ENCODE measurements at regions not wholly inside any gene's neighbourhood (a gene's known extent, or its start where the extent isn't known, plus 50 kb on each side); places are given as distances from the start of the nearest gene placed in this dataset.
"Not testable (repeated sequence)": the region's sequence is repeated elsewhere in the genome, so short reads cannot be mapped to it uniquely, and the experiment has no call there.

DNA sequence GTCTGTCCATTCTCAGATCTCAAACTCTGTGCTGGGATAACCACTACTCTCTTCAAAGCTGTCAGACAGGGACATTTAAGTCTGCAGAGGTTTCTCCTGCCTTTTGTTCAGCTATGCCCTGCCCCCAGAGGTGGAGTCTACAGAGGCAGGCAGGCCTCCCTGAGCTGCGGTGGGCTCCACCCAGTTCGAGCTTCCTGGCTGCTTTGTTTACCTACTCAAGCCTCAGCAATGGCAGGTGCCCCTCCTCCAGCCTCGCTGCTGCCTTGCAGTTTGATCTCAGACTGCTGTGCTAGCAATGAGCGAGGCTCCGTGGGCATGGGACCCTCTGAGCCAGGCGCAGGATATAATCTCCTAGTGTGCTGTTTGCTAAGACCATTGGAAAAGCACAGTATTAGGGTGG lies 53.1 kb upstream of the HUNK start:
- DNase-seq: not testable (repeated sequence)

DNA sequence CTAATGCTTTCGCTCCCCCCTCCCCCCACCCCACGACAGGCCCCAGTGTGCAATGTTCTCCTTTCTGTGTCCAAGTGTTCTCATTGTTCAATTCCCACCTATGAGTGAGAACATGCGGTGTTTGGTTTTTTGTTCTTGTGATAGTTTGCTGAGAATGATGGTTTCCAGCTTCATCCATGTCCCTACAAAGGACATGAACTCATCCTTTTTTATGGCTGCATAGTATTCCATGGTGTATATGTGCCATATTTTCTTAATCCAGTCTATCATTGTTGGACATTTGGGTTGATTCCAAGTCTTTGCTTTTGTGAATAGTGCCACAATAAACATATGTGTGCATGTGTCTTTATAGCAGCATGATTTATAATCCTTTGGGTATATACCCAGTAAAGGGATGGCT lies 58.5 kb upstream of the HUNK start:
- DNase-seq: not testable (repeated sequence)

DNA sequence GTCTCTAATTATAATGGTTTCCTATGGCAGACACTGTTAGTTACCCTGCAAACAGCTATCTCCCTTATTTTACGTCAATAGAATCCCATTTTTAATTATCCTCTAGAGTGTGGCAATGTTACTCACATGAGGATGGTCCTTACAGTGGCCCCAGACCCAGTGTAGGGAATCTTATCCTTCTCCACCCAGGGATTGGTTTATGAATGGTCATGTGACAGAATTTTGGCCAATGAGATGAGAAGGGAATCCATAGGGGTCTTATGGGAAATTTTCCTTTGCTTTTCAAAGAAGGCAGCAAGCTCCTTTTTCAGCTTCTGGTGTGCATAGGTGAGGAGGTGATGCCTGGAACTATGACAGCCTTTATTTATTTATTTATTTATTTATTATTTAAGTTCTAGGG lies 59.0 kb upstream of the HUNK start:
- no peak for DNase-seq

DNA sequence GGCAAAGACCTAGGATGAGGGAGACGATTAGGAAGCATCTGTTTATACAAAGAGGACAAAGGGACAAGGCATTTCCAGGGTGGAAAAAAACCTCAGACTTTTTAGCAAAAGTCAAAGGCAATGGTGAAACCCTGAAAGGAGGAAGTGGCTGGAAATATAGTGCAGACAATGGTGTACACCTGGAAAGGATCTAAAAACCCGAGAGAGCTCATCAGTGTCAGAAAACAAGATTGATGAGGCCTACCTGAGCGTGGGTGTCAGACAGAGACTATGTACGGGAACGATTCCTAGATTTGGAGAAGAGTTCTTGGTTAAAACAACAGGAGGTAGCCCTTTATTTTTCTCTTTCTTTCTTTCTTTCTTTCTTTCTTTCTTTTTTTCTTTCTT lies 68.8 kb upstream of the HUNK start:
- DNase-seq: no peak

DNA sequence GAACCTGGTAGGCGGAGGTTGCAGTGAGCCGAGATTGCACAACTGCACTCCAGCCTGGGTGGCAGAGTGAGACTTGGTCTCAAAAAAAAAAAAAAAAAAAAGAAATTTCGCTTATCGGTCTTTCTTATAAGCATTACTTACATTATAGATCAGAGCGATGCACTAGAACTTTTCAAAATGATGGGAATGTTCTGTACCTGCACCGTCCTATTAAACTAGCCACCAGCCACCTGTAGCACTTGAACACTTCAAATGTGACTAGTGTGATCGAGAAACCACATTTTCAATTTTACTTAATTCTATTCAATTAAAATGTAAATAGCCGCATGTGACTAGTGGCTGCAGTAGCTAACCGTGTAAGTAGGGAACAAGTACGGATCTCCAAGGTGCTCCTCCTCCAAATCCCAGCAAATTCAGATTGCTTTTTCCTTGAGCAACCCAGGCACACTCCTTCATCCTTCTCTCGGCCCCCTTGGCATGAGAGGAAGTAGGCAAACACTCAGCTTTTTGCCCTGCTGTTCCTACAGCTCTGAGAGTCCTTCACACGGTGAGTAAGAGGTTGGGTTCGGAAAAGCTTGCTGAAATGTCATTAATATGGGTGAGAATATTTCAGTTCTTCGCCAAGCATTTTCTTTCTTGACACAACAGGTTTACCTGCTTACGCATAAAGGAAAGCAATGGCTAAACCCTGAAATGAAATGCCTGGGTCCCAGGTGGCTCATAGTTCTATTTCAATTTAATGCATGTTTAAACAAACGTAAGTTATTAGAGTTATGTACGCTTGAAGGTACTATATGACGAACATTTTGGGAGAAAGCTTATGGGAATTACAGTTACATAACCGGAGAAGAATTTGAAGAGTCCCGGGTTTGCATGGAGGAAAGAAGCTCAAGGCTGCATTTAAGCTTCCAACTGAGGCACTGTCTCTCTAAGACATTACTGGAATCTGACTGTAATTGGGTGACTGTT lies 69.5 kb upstream of the HUNK start:
- DNase-seq: no peak

DNA sequence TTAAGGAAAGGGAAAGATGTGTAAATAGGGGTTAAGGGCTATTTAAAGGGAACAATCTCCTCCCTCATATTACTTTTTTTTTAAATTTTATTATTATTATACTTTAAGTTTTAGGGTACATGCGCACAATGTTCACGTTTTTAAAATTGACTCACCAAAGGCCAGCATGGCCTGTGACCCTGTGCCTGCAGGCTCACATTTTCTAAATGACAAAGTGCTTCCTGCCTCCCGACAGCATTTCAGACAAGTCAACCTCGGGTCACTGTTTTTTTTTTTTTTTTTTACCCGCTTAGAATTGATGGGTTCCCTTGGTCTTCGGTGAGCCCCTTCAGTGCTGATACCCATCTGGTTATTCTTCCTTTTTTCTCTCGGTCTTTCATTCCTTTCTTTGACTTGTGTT lies 70.4 kb upstream of the SCAF4 start:
- no peak for DNase-seq

DNA sequence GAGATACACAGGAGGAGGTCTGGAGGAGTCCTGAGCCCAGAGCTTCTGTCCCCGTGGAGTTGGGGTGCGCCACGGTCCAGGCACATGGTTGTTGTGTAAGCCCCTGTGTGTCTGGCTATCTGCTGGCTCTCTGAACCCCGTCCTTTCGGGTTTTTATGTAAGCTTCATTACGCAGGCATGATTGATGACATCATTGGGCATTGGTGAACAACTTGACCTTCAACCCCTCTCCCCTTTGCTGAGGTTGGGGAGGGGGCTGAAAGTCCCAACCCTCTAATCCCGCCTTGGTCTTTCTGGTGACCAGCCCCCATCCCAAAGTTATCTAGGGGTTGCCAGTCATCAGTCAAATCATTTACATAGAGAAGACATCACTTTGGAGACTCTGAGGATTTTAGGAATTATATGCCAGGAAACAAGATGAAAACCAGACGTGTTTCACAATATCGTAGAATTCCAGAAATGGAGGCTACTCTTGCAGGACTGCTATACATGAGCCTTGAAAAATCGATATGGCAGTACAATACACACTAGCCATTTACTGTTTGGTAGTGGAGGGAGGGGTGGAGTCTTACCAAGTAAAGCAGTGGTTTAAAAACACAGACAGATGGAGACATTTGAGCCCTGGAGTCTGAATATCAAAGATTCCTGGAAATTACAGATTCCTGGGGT lies 69.8 kb upstream of the SCAF4 start:
- DNase-seq: no peak

DNA sequence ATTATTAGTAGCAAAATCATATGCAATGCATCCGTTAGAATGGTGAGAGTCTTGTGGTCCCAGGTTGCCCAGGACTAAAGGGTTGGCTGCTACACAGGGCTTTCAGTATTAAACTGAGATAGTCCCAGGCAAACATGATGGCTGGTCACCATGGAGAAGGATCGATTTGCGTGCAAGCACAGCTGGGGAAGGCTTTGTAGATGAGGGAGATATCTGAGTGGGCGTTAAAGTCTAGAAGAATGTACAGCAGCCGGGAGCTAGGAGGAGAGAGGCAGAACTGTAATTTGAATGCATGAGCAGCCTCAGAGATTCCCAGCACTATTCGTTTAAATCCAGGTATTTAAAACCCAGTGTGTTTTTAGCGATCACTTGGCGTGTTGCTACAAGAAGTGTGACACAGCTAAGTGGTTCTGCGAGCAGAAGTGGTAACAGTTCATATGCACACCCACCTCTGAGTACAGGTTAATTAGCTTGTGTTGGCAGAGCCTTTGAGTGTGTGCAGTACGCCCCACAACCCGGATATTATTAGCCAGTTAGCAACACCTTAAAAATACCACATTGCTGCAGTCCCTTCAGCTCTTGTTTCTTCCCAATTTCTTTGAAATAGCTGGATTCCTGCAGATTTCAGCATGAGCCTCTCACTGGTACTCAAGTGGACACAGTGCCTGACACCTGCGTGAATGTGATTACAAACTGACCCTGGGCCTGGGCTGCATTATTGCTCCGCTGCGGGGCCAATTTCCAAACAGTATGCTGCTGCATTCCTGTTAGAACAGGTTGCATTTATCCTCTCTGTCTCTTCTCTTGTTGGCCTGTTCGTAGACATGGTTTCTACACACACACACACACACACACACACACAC lies 67.2 kb upstream of the SCAF4 start:
- DNase-seq: no peak

DNA sequence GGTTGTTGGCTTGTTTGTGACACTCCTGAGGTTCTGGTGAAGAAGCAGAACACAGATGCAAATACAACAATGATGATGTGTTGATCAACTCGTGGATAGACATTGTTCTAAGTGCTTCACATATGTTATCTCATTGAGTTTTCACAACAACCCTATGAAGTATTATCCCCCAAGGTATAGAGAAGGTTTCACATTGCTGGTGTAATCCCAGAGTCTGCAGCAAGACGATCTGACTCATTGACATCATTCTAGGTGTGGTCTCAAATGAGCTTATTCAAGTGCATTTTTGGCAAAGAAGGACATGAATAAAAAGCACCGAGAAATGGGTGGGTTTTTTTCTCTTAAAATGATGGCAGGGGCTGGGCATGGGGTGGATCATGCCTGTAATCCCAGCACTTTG lies 64.1 kb upstream of the SCAF4 start:
- DNase-seq: no peak

DNA sequence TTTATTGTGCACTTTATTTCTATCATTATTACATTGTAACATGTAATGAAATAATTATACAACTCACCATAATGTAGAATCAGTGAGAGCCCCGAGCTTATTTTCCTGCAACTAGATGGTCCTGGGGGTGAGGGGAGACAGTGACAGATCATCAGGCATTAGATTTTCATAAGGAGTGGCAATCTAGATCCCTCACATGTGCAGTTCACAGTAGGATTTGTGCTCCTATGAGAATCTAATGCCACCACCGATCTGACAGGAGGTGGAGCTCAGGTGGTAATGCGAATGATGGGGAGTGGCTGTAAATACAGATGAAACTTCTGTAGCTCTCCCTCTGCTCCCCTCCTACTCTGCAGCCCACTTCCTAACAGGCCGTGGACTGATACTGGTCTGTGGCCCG lies 58.5 kb upstream of the SCAF4 start:
- DNase-seq: not testable (repeated sequence)

DNA sequence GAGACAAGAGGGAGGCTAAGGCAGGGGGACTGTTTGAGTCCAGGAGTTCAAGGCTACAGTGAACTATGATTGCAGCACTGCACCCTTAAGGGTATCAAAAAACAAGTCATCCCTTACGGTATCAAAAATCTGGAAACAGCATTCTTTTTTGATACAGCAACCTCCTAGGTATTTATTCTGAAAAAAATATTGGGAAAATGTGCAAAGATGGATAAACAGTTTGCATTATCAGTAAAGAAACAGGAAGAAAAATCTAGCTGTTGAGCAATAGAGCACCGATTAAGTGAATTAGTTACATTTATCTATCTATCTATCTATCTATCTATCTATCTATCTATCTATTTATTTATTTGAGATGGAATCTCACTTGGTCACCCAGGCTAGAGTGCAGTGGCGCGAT lies 56.7 kb upstream of the SCAF4 start:
- no peak for DNase-seq

DNA sequence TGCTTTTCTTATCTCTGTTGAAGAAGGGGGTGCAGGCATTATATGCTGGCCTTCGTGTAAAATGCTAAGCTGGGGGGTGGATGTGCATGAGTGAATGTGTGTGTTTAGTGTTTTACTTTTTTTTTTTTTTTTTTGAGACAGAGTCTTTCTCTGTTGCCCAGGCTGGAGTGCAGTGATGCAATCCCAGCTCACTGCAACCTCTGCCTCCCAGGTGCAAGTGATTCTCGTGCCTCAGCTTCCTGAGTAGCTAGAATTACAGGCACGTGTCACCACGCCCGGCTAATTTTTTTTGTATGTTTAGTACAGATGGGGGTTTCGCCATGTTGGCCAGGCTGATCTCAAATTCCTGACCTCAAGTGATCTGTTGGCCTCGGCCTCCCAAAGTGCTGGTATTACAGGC lies 55.8 kb upstream of the SCAF4 start:
- not testable (repeated sequence) for DNase-seq

DNA sequence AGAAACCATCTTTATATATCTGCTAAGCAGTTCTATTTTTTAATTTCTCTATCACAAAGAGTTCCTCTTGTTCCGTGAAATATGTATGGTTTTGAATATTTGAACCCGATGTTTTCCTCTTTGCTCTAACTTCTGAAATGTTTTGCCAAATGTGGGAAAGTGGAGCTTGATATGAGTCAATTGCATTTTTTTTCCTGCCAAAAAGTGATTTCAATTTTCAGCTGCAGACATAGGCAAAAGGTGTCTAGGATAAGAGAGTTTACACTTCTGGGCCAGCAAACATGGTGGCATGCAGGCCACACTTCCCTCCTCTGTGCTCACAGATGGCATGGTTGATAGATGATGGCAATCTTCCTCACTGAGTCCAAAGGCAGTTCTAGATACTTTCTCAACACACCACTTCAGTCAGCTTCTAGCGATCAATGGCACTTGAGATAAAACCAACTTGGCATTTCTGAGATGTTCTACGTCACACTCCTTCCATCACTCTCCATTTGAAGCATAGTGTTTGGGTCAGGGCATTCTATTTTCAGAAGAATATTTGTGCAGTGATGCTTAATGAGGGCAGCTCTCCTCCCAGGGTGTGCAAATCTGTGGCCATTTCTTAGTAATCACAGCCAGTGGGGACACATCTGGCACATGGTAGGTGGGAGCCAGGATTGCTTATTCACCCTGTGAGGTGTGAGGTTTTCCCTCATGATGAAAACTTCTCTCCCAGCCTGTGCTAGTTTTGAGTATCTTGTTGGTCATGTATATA lies 54.4 kb upstream of the SCAF4 start:
- DNase-seq: no peak

DNA sequence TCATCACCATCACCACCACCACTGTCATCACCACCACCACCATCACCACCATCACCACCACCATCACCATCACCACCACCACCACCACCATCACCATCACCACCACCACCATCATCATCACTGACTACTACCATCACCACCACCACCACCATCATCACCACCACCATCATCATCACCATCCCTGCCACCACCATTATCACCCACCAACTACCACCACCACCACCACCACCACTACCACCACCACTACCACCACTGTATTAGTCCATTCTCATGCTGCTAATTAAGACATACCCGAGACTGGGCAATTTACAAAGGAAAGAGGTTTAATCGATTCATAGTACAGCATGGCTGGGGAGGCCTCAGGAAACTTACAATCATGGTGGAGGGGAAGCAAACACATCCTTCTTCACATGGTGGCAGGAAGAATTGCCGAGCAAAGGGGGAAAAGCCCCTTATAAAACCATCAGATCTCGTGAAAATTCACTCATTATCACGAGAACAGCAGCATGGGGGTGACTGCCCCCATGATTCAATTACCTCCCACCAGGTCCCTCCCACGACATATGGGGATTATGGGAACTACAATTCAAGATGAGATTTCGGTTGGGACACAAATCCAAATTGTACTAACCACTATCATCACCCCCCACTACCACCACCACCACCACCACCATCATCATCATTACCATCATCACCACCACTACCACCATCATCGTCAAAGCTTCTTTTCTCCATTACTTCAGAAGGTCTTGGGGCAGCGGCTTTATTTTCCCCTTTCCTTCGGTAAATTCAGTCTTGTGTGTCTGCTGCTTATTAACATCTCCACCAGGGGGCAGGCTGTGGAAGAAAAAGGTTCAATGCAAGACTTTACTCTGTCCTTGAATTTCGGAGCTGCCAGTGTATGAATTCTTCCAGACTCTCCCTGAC lies 53.6 kb upstream of the SCAF4 start:
- peak; percentile 68 for DNase-seq

DNA sequence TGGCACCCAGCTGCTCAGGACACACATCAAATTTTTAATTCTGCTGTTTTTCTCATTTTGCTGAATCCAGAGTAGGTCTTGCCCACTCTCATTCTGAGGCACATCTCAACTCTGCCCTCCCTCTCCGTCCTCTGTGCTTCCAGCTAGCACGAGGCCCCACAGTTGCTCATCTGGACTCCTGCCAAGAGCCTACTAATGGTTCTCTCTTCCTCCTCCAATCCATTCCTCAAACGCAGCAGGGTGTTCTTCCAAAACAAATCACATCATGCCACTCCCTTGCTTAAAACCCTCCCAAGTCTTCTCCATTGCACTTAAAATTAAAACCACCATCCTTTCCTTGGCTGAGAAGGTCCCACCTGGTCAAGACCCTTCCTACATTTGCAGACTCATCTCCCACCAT lies 49.8 kb upstream of the SCAF4 start:
- peak; percentile 42 for DNase-seq

Data from fibroblast of skin of abdomen (primary cell).